ENCODE measurements at regions not wholly inside any gene's neighbourhood (a gene's known extent, or its start where the extent isn't known, plus 50 kb on each side); places are given as distances from the start of the nearest gene placed in this dataset.

DNA sequence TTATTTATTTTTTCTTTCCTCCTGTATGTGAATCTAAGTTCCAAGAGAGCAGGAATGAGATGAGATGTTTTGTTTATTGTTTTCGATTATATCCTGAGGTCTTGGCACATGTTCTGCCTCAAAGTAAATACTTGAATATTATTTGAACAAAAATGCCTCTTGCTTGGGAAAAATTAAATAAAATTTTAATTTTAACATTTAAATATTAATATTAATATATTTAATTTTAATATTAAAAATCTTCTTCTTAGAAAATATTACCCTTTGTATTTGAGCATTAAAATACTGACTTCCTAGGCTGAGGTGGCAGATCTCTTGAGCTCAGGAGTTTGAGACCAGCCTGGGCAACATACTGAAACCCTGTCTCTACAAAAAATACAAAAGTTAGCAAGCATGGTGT lies 123.4 kb upstream of the SEMA3D start:
- TF ChIP-seq CTCF (IDR thresholded peaks at IDR 0.05; ENCODE audit: insufficient read depth, low read length), result no peak
- TF ChIP-seq REST (IDR thresholded peaks at IDR 0.05; ENCODE audit: insufficient replicate concordance, low read depth), result no peak
- TF ChIP-seq SPI1 (IDR thresholded peaks at IDR 0.05; ENCODE audit: borderline replicate concordance, low read depth), result no peak
- no peak for TF ChIP-seq POLR2AphosphoS5 (IDR thresholded peaks at IDR 0.05; ENCODE audit: low read depth)

Data from HL-60 (cell line).